ENCODE measurements at regions not wholly inside any gene's neighbourhood (a gene's known extent, or its start where the extent isn't known, plus 50 kb on each side); places are given as distances from the start of the nearest gene placed in this dataset.
A peak's percentile ranks its signal among the peaks of the same experiment; 100 is the strongest.

DNA sequence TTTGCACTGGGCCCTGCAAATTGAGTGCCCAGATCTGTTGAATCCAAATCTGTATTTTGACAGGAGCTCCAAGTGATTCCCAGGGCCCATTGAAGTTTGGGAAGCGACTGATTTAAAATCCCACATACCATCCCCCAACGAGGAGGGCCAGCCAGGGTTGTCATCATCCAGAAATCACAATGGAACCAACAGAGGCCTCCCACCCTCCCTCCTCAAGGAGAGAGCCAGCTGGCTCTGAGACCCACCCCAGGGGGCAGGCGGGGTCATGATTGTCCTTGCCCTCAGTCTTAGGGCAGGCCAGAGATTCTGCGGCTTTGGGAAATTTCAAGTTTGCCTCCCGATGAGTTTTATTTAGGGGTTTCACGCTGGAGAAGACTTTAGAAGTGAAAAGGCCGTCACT lies 358.2 kb downstream of the MN1 start:
- ATAC-seq (no peak), DNase-seq (ENCODE audit: low spot score) (no peak)

DNA sequence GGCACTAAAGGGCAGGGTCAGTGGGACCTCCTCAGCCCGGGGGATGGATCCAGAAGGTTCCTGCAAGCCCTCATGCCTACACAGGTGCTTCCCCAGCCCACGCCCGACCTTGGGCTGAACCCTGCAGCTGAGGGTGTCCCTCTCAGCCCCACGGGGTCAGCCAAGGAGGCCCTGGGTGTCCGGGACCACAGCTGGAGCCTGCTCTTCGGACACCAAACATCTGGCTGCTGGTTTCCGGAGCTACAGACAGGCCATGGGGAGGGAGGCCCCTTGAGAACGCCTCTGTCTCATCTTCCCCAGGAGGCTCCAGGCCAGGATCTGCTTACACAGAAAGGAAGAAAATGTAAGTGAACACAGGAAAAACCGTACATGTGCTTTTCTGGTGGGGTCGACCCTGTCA lies 355.7 kb downstream of the MN1 start:
- ATAC-seq (no peak), DNase-seq (ENCODE audit: low spot score) (no peak)

DNA sequence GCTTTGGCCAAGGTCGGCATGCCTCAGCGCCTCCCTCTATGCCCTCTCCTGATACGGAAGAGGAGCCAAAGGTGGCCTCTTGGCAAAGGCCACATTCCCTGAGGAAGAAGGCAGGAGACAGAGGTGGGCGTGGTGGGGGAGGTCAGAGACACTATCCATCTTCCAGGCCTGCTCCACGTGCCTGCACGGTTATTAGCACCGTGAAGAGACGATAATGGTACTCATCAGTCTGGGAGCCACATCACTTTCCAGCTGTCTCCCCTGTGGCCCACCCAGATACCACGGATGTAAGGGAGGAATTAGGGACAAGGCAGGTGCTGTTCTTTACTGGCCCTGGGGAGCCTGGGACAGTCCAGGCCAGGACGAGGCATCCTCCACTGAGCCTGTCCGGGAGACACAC lies 354.3 kb downstream of the MN1 start:
- ATAC-seq = no peak
- no peak for DNase-seq (ENCODE audit: low spot score)

DNA sequence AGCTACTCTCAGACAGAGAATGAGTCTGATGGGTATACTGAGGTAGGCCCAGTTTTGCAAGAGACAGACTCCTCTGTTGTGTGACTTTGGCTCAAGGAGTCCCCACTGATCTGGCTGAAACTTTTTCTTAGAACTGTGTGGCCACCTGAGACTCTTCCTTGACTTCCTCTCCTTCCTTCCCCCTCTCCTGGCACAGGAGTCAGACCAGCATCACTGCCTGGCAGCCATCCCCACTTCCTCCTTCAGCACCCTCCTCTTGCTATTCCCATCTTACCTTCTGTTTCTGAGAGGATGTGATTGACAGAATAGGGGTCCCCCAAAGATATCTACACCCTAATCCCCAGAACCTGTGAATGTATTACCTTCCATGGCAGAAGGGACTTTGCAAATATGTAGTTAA lies 351.1 kb downstream of the MN1 start:
- ATAC-seq (no peak), DNase-seq (ENCODE audit: low spot score) (no peak)

DNA sequence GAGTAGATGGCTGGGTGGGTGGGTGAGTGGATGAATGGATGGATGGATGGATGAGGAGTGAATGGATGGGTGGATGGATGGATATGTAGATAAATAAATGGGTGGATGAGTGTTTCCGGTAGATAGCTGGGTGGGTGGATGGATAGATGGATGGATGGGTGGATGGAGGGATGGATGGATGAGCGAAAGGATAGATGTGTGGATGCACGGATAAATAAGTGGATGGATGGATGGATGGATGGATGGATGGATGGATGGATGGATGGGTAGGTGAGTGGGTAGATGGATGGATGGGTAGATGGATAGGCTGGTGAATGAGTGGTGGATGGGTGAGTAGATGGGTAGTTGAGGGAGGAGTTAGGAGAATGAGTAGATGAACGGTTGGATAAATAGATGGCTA lies 349.3 kb downstream of the MN1 start:
- ATAC-seq (no peak), DNase-seq (ENCODE audit: low spot score) (no peak)

DNA sequence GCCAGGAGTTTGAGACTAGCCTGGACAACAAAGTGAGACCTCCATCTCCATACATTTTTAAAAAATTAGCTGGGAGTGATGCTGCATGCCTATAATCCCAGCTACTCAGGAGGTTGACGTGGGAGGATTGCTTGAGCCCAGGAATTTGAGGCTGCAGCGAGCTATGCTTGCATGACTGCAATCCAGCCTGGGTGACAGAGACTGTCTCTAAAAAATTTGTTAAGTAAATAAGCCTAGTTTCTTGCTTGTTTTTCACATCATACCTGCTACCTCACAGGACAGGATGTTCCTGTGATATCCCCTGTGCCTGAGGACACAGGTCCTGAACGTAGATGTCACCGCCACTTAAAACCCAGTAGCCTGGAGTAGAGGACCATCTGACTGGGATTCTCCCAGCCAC lies 348.6 kb downstream of the MN1 start:
- ATAC-seq (no peak), DNase-seq (ENCODE audit: low spot score) (no peak)

DNA sequence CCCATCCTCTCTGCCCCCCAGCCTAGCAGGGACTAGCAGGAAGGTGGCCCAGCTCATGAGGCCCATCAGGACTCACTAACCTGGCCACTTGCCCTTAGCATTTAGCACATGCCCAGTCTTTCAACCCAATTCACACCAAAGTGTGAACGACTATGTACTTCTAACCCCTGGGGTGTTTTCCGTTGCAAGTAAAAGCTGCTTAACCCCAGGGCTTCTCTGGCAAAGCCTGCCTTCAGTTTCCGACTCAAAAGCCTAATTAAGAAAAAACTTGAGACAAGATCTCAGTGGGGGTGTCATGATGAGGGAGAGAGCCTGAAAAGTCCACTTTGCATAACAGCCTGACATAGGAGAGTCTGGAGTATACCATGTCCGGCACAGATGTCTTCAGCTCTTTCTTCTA lies 347.8 kb downstream of the MN1 start:
- ATAC-seq = no peak
- DNase-seq (ENCODE audit: low spot score) = no peak

DNA sequence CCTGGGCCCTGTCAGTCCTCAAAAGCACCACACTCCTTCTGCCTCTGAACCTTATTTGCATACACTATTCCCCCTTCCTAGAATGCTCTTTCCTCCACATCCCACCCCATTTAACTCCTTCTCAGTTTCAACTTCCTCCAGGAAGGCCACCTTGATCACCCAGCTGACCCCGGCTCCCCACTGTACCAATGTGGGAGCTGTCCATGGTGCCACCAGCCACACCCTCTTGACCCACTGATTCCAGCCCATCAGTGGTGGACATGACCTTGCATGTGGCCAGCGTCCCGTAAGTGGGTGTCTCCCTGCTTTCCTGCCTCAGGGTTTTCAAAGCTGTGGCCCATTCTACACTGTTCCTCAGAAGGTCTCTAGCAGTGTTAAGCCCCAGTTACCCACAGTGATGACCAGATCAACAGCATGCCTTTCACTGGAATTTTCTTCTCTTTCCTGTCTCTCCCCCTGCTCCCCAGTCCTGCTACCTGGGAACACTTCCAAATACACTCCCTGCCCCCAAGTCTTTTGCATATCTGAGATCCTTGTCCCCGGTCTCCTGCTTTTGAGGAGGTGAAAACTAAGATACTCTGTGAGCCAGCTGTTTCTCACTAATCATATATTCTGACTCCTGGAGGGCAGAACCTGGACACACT lies 346.6 kb downstream of the MN1 start:
- ATAC-seq = no peak
- no peak for DNase-seq (ENCODE audit: low spot score)

DNA sequence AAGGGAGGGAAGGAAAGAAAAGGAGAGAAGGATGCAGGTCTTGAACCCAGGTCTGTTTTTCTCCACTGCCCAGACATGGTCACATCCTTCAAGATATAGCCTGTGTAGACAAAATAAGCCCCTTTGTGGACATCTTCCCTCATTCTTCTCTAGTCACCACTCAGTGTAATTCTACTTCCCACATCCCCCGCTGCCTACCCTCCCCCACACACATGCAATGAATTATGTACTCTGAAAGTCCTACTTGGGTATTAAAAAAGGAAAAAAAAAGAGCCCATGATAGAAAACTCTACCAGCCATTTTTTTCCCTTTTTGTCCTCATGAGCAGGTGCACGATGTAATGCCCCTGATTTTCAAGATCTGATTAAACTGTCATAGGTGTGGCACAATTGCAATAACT lies 346.0 kb downstream of the MN1 start:
- no peak for DNase-seq (ENCODE audit: low spot score)
- ATAC-seq = no peak

DNA sequence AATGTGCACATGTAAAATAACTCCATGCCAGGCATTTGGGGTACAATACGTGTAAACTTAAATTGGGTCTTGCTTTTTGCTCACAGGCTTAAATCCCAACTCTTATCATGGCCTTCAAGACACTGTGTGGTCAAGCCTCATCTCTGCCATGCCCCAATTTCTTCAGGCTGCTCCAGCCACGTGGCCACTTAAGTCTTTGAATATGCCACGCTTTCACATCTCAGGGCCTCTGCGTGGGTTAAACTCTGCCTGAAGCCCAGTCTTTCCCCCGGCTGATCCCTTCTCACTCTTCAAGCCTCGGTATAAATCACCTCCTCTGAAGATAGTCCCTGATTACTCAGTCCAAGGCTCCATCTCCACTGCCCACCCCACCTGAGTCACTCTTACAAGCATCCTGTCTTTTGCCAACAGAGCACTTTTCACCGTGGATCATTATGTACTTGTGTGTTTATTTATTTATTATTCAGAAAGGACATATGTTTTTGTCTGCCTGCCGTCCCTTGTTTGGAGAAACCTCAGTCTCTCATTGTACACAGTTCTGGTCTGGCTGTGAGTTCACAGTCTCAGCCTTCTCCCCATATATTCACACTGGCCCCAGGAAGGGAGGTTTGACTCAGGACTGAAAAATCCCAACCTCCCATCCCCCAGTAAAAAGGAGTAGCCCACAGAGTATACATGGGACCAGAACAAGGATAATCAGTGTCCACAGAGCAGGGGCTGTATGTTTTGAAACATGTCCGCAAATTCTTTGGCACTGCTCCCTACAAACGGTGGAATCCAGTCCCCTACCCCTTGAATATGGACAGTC lies 344.7 kb downstream of the MN1 start:
- no peak for ATAC-seq

DNA sequence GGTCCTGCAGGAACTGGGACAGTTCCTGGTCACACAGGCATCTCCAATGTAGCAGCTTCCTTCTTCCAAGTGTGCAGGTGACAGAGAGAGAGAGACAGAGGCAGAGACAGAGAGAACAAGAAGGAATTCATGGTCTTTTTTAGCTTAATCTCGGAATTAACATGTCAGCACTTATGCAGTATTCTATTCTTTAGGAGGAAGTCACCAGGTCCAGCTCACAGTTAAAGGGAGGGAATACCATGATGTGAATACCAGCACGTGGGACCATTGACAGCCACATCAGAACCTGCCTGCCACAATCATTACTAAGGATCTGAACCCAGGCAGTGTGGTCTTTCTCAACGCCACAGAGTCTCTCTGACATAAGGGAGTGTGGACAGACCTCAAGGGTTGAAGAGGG lies 341.6 kb downstream of the MN1 start:
- DNase-seq (ENCODE audit: low spot score) = no peak
- ATAC-seq = no peak

More for the DNA sequence above, 344.7 kb downstream of the MN1 start:
- no peak for DNase-seq (ENCODE audit: low spot score)

DNA sequence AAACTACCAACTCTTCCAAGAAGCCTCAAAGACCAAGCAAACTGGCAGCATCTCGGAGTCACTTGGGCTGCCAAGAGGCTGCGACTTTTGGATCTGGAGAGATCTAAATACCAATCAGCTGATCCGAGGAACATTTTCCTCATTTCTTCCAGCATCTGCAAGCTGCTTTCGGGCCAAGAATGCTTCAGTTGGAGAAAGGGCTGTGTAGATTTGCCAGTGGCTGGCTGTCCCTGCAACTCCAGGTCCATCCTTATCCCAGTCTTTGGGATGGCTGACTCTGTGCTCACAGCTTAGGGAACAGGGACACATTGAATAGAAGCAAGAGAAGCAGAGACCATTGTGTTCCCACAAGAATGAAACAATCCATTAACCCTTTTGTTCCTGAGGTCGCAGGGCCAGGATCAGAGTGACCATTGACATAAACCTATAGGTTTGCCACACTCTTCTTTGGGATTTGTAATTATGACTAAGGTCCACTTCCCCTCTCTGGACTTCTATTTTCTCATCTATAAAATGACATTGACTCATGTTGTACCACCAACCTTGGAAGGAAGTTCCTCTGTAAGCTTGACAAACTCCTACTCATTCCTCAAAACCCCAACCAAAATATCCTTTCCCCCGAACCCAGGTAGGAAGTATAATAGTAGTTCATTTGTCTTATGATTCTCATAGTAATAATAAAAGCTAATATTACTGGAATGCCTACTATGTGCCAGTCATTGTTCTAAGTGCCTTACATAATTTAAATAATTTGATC lies 340.8 kb downstream of the MN1 start:
- ATAC-seq (no peak), DNase-seq (ENCODE audit: low spot score) (no peak)

DNA sequence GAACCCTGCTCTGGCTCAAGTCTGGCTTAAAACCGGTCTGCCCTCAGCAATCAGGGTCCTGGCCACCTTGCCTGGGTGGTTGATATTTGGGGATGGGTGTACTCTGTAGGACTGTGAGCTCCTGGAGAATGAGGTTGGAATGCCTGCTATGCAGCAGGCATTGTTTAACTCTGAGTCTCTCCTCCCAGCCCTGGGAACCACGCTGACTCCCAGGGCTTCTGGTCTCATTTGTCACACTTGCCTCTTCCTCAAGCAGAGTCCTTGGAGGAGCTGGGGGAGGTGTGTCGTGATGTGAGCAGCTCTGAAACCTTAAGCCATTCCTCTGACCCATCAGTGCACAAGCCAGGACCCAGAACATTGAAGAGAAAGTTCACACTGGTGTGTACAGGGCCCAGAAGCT lies 340.1 kb downstream of the MN1 start:
- ATAC-seq (no peak), DNase-seq (ENCODE audit: low spot score) (no peak)

DNA sequence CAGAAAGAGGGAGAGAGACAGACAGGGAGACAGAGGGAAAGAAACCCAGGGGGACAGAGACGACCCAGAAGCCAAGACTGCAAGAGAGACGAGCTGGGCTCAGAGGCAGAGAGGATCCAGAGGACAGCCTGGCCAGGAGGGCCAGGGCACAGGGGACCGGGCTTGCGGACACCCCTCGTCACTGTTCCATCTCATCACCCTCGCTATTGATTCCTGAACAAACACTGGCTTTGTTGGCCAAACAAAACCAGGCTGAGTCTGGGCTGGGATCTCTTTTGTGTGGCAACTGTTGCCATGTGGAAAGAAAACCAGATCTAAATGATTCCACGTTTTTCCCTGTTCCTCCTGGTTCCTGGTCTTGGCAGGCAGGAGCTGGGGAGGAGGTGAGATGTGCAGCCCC lies 339.4 kb downstream of the MN1 start:
- ATAC-seq = peak; percentile 87
- DNase-seq (ENCODE audit: low spot score) = no peak

DNA sequence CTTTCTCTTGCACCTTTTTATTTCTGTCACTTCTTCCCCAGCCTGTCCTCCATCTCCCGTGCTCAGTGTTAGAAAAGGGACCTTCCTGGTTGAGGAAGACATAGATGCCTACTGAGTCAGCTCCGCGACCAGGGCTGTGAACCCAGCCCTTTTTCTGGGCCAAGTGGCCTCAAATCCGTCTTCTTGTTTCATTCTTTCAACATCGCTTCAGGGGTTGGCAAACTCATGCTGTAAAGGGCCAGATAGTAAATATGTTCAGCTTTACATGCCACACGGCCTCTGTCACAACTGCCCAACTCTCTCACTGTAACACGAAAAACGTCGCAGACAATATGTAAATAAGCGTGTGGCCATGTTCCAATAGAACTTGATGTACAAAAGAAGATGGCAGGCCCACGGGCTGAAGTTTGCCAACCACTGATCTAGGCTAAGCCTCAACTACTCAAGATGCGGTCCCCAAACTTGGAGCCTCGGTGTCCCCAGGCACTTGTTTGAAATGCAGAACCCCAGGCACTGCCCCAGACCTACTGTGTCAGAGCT lies 338.4 kb downstream of the MN1 start:
- DNase-seq (ENCODE audit: low spot score) (no peak), ATAC-seq (no peak)

DNA sequence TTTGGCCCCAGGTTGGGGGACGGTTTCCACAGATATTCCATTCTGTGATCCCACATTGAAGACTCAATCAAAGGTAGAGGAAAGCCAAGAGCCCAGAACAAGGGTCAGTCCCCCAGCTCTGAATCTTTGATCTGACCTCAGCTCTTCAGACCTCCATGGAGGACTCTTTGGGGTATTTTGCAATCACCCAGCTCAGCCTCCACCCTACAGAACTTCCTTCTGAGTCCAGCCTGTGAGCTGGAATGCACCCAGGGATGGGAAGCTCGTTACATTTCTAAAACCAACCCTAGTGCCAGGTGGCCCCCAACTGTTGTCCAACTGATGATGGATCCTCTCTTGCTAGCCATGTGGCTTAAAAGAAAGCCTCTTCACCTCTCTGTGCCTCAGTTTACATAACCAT lies 335.3 kb downstream of the MN1 start:
- DNase-seq (ENCODE audit: low spot score) = no peak
- ATAC-seq = no peak

DNA sequence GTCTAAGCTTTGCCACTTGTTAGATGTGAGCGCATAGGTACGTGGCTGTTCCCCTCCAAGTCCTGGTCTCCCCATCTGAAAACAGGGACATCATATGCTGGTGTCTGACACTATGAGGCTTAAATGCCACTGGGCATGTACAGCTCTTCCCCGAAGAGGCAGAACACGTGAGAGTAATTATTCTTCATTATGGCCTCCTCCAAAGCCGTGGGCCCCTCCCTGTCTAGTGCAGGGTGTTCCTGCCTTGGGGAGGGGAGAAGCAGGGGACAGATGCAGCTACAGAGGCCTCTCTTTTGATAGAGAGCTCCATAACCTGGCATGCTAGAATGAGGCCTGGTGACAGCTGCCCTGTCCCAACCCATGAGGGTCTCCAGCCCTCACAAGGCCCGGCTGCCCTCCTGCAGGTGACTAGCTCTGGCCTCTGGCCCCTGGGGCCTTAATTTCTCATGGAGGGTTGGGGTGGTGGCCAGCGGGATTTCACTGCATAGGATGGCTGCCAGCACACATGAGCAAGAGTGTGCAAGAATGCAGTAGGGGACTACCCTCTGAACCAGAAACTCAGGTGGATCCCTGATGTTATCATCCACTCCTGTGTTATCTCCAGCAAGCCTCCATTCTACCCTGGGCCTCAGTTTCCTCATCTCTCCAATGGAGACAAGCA lies 334.6 kb downstream of the MN1 start:
- DNase-seq (ENCODE audit: low spot score) (no peak), ATAC-seq (no peak)

DNA sequence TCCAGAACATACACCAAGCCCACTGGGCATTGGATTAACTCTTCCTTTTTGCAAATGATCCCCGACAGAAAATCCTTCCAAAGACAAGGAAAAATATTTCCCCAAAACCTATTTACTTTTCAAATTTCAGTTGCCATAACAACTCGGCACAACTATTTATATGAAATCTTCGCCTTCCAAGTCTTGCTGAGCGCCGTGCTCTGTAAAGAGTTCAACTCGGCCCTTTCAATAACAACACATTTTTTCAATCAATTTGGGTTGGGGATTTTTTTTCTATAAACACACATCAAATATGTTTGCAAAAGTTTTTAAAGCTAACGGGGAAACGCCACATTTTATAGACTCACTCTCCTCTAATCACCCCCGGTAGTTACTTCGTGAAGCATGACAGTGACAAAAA lies 333.8 kb downstream of the MN1 start:
- ATAC-seq (no peak), DNase-seq (ENCODE audit: low spot score) (no peak)

DNA sequence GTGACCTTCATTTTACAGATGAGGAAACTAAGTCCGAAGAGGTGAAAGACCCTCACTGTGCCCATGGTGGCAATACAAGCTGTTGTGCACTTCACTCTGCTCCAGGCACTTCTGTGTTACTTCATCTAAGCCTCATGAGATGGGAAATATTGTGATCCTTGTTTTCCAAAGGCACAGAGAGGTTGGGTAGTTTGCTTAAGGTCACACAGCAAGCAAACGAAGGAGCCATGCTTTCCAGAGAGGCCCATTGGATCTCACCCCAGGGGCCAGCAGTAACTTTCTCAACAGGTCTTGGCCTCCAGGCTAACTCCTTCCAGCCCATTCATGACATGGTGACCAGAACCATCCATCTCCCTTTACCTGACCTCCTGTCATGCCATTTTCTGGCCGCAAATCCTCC lies 332.8 kb downstream of the MN1 start:
- no peak for ATAC-seq
- DNase-seq (ENCODE audit: low spot score) = no peak

DNA sequence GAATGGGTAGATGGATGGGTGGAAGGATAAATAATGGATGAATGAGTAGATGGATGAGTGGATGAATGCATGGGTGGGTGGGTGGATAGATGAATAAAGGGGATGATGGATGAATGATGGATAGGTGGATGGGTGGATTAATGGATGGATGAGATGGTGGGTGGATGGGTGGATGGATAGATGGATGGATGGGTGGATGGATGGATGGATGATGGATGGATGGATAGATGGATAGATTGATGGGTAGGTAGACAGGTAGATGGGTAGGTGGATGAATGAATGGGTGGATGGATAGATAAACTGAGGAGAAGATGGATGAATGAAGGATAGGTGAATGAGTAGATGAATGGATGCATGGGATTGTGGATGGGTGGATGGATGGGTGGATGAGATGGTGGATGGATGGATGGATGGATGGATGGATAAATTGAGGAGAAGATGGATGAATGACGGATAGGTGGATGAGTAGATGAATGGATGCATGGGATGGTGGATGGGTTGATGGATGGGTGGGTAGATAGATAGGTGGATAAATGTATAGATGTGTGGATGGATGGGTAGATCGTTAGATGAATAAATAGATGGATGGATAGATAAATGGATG lies 331.3 kb downstream of the MN1 start:
- no peak for ATAC-seq
- DNase-seq (ENCODE audit: low spot score) = no peak

DNA sequence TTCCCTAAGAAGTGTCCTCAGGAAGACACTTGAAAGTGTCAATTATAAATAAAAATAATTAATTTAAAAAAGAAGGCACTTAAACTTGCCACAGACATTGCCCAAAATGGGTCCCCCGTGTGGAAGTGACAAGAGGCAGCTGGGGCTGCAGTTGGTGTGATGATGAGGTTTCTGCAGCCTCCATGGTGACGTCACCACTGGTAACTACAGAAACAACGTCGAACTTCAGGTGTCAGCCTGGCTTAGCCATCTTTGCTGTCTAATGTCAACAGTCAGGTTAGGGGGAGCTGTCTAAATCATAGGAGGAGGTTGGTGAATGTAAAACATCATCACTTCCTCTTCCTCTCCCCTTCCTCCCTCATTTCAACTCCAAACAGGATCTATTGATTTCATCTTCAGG lies 328.6 kb downstream of the MN1 start:
- no peak for ATAC-seq

More for the DNA sequence above, 328.6 kb downstream of the MN1 start:
- no peak for DNase-seq (ENCODE audit: low spot score)

Data from left lobe of liver (tissue), 2 donors.